SU-DHL-6 (cell line): ENCODE measurements at regions not wholly inside any gene's neighbourhood (a gene's known extent, or its start where the extent isn't known, plus 50 kb on each side); places are given as distances from the start of the nearest gene placed in this dataset.
"Not testable (repeated sequence)": the region's sequence is repeated elsewhere in the genome, so short reads cannot be mapped to it uniquely, and the experiment has no call there.

Source experiments
- H2AFZ ChIP-seq: fragments of 200-600 bp; sonication (generic); 2 replicates; pipeline ENCODE4 v1.6.1; 2014; ENCODE audit warnings: low read depth, mild to moderate bottlenecking, moderate library complexity, mixed read lengths, antibody characterized with exemption, low read length; ENCODE audit not compliant: severe bottlenecking
- H3F3A ChIP-seq: fragments of 200-600 bp; shearing (Covaris generic); 2 replicates; pipeline ENCODE4 v1.6.0; 2016; ENCODE audit warnings: antibody characterized with exemption, mild to moderate bottlenecking; ENCODE audit not compliant: insufficient read depth
- H3K27ac ChIP-seq: fragments of 200-600 bp; sonication (generic); 2 replicates; pipeline ENCODE4 v1.5.1; 2016; ENCODE audit warnings: low read depth, mild to moderate bottlenecking, low read length, moderate library complexity, mixed read lengths
- H3K27me3 ChIP-seq: fragments of 200-600 bp; sonication (generic), shearing (Covaris generic); 2 replicates; pipeline ENCODE4 v1.6.0; 2014; ENCODE audit warnings: mild to moderate bottlenecking, low read length
- H3K36me3 ChIP-seq: fragments of 200-600 bp; sonication (generic); 2 replicates; pipeline ENCODE4 v1.6.1; 2014; ENCODE audit warnings: mild to moderate bottlenecking, low read length, mixed read lengths
- H3K4me2 ChIP-seq: fragments of 300-600, 200-600 bp; shearing (Covaris generic), sonication (generic); 2 replicates; pipeline ENCODE4 v1.6.0; 2014; ENCODE audit warnings: low read length, low read depth, mild to moderate bottlenecking; ENCODE audit not compliant: poor library complexity, severe bottlenecking
- H3K4me3 ChIP-seq: fragments of 200-600 bp; sonication (generic); 2 replicates; pipeline ENCODE4 v1.5.1; 2014; ENCODE audit warnings: antibody characterized with exemption, low read length, mild to moderate bottlenecking, mixed read lengths; ENCODE audit not compliant: insufficient read depth, poor library complexity, severe bottlenecking
- H3K79me2 ChIP-seq: fragments of 200-600 bp; sonication (generic); 2 replicates; pipeline ENCODE4 v1.6.1; 2014; ENCODE audit warnings: mild to moderate bottlenecking, low read length, moderate library complexity; ENCODE audit not compliant: insufficient read depth
- H3K9ac ChIP-seq: fragments of 200-600 bp; sonication (generic); 2 replicates; pipeline ENCODE4 v1.7.0; 2014; ENCODE audit warnings: mild to moderate bottlenecking, low read length
- H3K9me2 ChIP-seq: fragments of 200-600 bp; sonication (generic); replicated peaks from 2 replicates; pipeline ENCODE4 v1.6.1; 2014; ENCODE audit warnings: low read length; ENCODE audit not compliant: insufficient read depth
- H3K9me3 ChIP-seq: fragments of 200-600 bp; sonication (generic); 2 replicates; pipeline ENCODE4 v1.6.1; 2014; ENCODE audit warnings: low read length, mixed read lengths; ENCODE audit not compliant: insufficient read depth
- H4K20me1 ChIP-seq: fragments of 200-600 bp; sonication (generic); 2 replicates; pipeline ENCODE4 v1.6.1; 2014; ENCODE audit warnings: low read depth, mild to moderate bottlenecking, antibody characterized with exemption, low read length, moderate library complexity, mixed read lengths

GRCh38 chr16:29602247-29602625 lies 60.8 kb upstream of the SPN start:
- H3K79me2 ChIP-seq, result peaks cover 75% of the 10 kb centered on the region
- H2AFZ ChIP-seq, H3K9me3 ChIP-seq, H3K9me2 ChIP-seq, H4K20me1 ChIP-seq, H3K36me3 ChIP-seq, H3K27me3 ChIP-seq: not testable (repeated sequence)
- H3K9ac ChIP-seq, result peak overlapping the region; percentile 45
- peak overlapping the region; percentile 68 for H3K4me2 ChIP-seq
- peak overlapping the region; percentile 36 for H3K4me3 ChIP-seq
- peaks cover 25% of the 10 kb centered on the region for H3F3A ChIP-seq
- peak overlapping the region; percentile 86 for H3K27ac ChIP-seq

- not testable (repeated sequence) for H3K9me3 ChIP-seq, H4K20me1 ChIP-seq, H2AFZ ChIP-seq, H3K9me2 ChIP-seq, H3K36me3 ChIP-seq, H3K27me3 ChIP-seq, H3K4me3 ChIP-seq
- Histone ChIP-seq H3K9ac (peak overlapping the region; percentile 45; the same call in 1 of the 2 replicates), H3K4me2 (peak overlapping the region; percentile 68), H3K27ac (peak overlapping the region; percentile 86), H3K79me2 (peaks cover 79% of the 10 kb centered on the region), H3F3A (peaks cover 25% of the 10 kb centered on the region)
These were observed 60.4 kb upstream of the SPN start for GRCh38 chr16:29602683-29603088.

- peaks cover 17% of the 10 kb centered on the region for H3F3A ChIP-seq
- H3K9me3 ChIP-seq, H3K4me3 ChIP-seq, H3K9ac ChIP-seq, H3K27me3 ChIP-seq, H4K20me1 ChIP-seq, H3K4me2 ChIP-seq, H3K9me2 ChIP-seq, H2AFZ ChIP-seq, H3K36me3 ChIP-seq: not testable (repeated sequence)
- peak overlapping the region; percentile 40; the same call in 1 of the 2 replicates for H3K27ac ChIP-seq
- H3K79me2 ChIP-seq, result peaks cover 86% of the 10 kb centered on the region
These were observed 58.2 kb upstream of the SPN start for GRCh38 chr16:29604631-29605549.

GRCh38 chr16:29605593-29606205 lies 57.3 kb upstream of the SPN start:
- H3K4me2 ChIP-seq, result not testable (repeated sequence)

GRCh38 chr16:29606669-29607427 lies 56.2 kb upstream of the SPN start:
- H3K9ac ChIP-seq, H3K27me3 ChIP-seq, H3K9me3 ChIP-seq, H4K20me1 ChIP-seq, H2AFZ ChIP-seq, H3K27ac ChIP-seq, H3K36me3 ChIP-seq, H3K4me3 ChIP-seq, H3K9me2 ChIP-seq: not testable (repeated sequence)
- H3K4me2 ChIP-seq, result peak overlapping the region; percentile 32
- peaks cover 16% of the 10 kb centered on the region for H3F3A ChIP-seq
- H3K79me2 ChIP-seq, result peaks cover 83% of the 10 kb centered on the region

More at GRCh38 chr16:29605593-29606205, 57.3 kb upstream of the SPN start:
- not testable (repeated sequence) for H3K4me3 ChIP-seq, H2AFZ ChIP-seq, H3K9me2 ChIP-seq, H3K36me3 ChIP-seq, H3K27me3 ChIP-seq, H4K20me1 ChIP-seq, H3K9ac ChIP-seq, H3K27ac ChIP-seq, H3K9me3 ChIP-seq
- Histone ChIP-seq H3K79me2 (peaks cover 85% of the 10 kb centered on the region), H3F3A (peaks cover 11% of the 10 kb centered on the region)

- peaks cover 79% of the 10 kb centered on the region for H3K79me2 ChIP-seq
- not testable (repeated sequence) for H3F3A ChIP-seq, H3K27ac ChIP-seq, H3K36me3 ChIP-seq, H2AFZ ChIP-seq, H3K27me3 ChIP-seq, H3K4me3 ChIP-seq, H4K20me1 ChIP-seq, H3K9me3 ChIP-seq, H3K9me2 ChIP-seq
- 0 out of 2 replicates have a peak overlapping the region, but pooled peaks have one; percentile 7 for H3K9ac ChIP-seq
- H3K4me2 ChIP-seq, result peak overlapping the region; percentile 32
These were observed 55.6 kb upstream of the SPN start for GRCh38 chr16:29607428-29607823.

- not testable (repeated sequence) for H3K9me2 ChIP-seq, H2AFZ ChIP-seq, H3K36me3 ChIP-seq, H3K27me3 ChIP-seq, H3F3A ChIP-seq, H4K20me1 ChIP-seq, H3K9me3 ChIP-seq
- Histone ChIP-seq H3K27ac (peak overlapping the region; percentile 68), H3K4me2 (peak overlapping the region; percentile 49), H3K9ac (peak overlapping the region; percentile 85), H3K4me3 (peak overlapping the region; percentile 71), H3K79me2 (peaks cover 43% of the 10 kb centered on the region)
These were observed 50.4 kb upstream of the SPN start for GRCh38 chr16:29612381-29613306.
